SK-N-SH treated with all-trans-retinoic acid at 6 μM for 48 hours (cell line): ENCODE measurements at regions not wholly inside any gene's neighbourhood (a gene's known extent, or its start where the extent isn't known, plus 50 kb on each side); places are given as distances from the start of the nearest gene placed in this dataset.

Source experiments
- ATAC-seq: fragments of 200-7000 bp; cut with Tn5 transposase; 3 replicates; pipeline ENCODE4 v1.9.1; 2020; ENCODE audit warnings: mild to moderate bottlenecking, moderate library complexity
- ARNTL ChIP-seq: fragments of 450-650 bp; formaldehyde crosslinking; IDR thresholded peaks from 2 replicates; pipeline ENCODE4 v1.5.0; 2020; ENCODE audit warnings: low read depth, mild to moderate bottlenecking, moderate library complexity, borderline replicate concordance
- BACH2 ChIP-seq: fragments of 250-450 bp; sonication (Bioruptor Pico); IDR thresholded peaks from 2 replicates; pipeline ENCODE4 v1.9.0; 2021; ENCODE audit warnings: mild to moderate bottlenecking, borderline replicate concordance
- CSDC2 ChIP-seq: fragments of 250-450 bp; sonication (Bioruptor Pico); IDR thresholded peaks from 2 replicates; pipeline ENCODE4 v1.5.0; 2020; ENCODE audit warnings: mild to moderate bottlenecking, moderate library complexity
- ESRRG ChIP-seq: fragments of 250-450 bp; sonication (Bioruptor Pico); IDR thresholded peaks from 2 replicates; pipeline ENCODE4 v1.6.1; 2021; ENCODE audit warnings: mild to moderate bottlenecking
- GLIS3 ChIP-seq: fragments of 250-450 bp; sonication (Bioruptor Pico); IDR thresholded peaks from 2 replicates; pipeline ENCODE4 v1.5.0; 2020; ENCODE audit warnings: mild to moderate bottlenecking, moderate library complexity
- ISL1 ChIP-seq: fragments of 250-450 bp; sonication (Bioruptor Pico); IDR thresholded peaks from 2 replicates; pipeline ENCODE4 v2.1.2; 2022; ENCODE audit warnings: mild to moderate bottlenecking, moderate library complexity
- PPARA ChIP-seq: fragments of 250-450 bp; sonication (Bioruptor Pico); IDR thresholded peaks from 2 replicates; pipeline ENCODE4 v1.5.0; 2020; ENCODE audit warnings: mild to moderate bottlenecking, borderline replicate concordance
- RARB ChIP-seq: fragments of 250-450 bp; sonication (Bioruptor Pico); IDR thresholded peaks from 2 replicates; pipeline ENCODE4 v1.8.0; 2021; ENCODE audit warnings: mild to moderate bottlenecking, moderate library complexity
- SNAI2 ChIP-seq: fragments of 250-450 bp; sonication (Bioruptor Pico); IDR thresholded peaks from 2 replicates; pipeline ENCODE4 v1.5.0; 2020; ENCODE audit warnings: mild to moderate bottlenecking, moderate library complexity
- TCF4 ChIP-seq: fragments of 250-450 bp; sonication (Bioruptor Pico); IDR thresholded peaks from 2 replicates; pipeline ENCODE4 v1.8.0; 2021; ENCODE audit warnings: mild to moderate bottlenecking, moderate library complexity, borderline replicate concordance
- TOX ChIP-seq: fragments of 250-450 bp; sonication (Bioruptor Pico); IDR thresholded peaks from 2 replicates; pipeline ENCODE4 v1.8.0; 2021; ENCODE audit warnings: mild to moderate bottlenecking, moderate library complexity, borderline replicate concordance
- ZC3H10 ChIP-seq: fragments of 250-450 bp; sonication (Bioruptor Pico); IDR thresholded peaks from 2 replicates; pipeline ENCODE4 v1.5.1; 2021; ENCODE audit warnings: mild to moderate bottlenecking, moderate library complexity
- ZFP3 ChIP-seq: fragments of 250-450 bp; sonication (Bioruptor Pico); IDR thresholded peaks from 2 replicates; pipeline ENCODE4 v1.5.0; 2020; ENCODE audit warnings: mild to moderate bottlenecking, moderate library complexity
- ZFP30 ChIP-seq: fragments of 450-650 bp; formaldehyde crosslinking; IDR thresholded peaks from 2 replicates; pipeline ENCODE4 v1.5.0; 2022; ENCODE audit warnings: mild to moderate bottlenecking, moderate library complexity
- ZNF565 ChIP-seq: fragments of 450-650 bp; formaldehyde crosslinking; conservative IDR thresholded peaks from 2 replicates; pipeline ENCODE4 v1.5.0; 2020; ENCODE audit warnings: low read depth, mild to moderate bottlenecking, moderate library complexity
- ZNF70 ChIP-seq: fragments of 450-650 bp; formaldehyde crosslinking; IDR thresholded peaks from 2 replicates; pipeline ENCODE4 v1.5.0; 2020; ENCODE audit warnings: mild to moderate bottlenecking, moderate library complexity
- ZNF8 ChIP-seq: fragments of 450-650 bp; formaldehyde crosslinking; IDR thresholded peaks from 2 replicates; pipeline ENCODE4 v1.5.0; 2020; ENCODE audit warnings: mild to moderate bottlenecking, moderate library complexity
- TF ChIP-seq, protein P1 (sequence below): fragments of 250-450 bp; sonication (Bioruptor Pico); IDR thresholded peaks from 2 replicates; pipeline ENCODE4 v1.8.0; 2021; ENCODE audit warnings: low read depth, mild to moderate bottlenecking, moderate library complexity, borderline replicate concordance
- TF ChIP-seq, protein P2 (sequence below): fragments of 250-450 bp; sonication (Bioruptor Pico); IDR thresholded peaks from 2 replicates; pipeline ENCODE4 v1.8.0; 2020; ENCODE audit warnings: mild to moderate bottlenecking, moderate library complexity, borderline replicate concordance
- TF ChIP-seq, protein P3 (sequence below): fragments of 250-450 bp; sonication (Bioruptor Pico); IDR thresholded peaks from 2 replicates; pipeline ENCODE4 v1.5.1; 2021; ENCODE audit warnings: mild to moderate bottlenecking, moderate library complexity
- TF ChIP-seq, protein P4 (sequence below): fragments of 250-450 bp; sonication (Bioruptor Pico); IDR thresholded peaks from 2 replicates; pipeline ENCODE4 v1.5.1; 2020; ENCODE audit warnings: low read depth, mild to moderate bottlenecking, moderate library complexity

DNA sequence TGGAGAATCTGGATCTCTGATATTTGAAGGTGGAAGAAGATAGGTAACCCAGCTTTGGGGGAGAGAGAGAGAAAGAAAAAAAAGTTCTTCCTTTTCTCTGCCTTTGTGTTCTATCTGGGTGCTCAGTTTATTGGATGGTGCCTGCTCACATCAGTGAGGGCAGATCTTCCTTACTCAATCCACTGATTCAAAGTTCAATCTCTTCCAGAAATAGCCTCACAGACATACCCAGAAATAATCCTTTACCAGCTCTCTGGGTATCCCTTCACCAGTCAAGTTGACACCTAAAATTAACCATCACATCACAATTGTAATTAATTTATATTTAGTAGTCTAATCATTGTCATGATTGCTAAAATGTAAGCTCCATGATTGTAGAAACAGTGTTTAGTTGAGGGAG lies 189.1 kb downstream of the EPM2A start:
- TF ChIP-seq ZFP30 (CRISPR knock-in tag) (no peak), ZNF70 (CRISPR knock-in tag) (no peak)
- no peak for ATAC-seq

DNA sequence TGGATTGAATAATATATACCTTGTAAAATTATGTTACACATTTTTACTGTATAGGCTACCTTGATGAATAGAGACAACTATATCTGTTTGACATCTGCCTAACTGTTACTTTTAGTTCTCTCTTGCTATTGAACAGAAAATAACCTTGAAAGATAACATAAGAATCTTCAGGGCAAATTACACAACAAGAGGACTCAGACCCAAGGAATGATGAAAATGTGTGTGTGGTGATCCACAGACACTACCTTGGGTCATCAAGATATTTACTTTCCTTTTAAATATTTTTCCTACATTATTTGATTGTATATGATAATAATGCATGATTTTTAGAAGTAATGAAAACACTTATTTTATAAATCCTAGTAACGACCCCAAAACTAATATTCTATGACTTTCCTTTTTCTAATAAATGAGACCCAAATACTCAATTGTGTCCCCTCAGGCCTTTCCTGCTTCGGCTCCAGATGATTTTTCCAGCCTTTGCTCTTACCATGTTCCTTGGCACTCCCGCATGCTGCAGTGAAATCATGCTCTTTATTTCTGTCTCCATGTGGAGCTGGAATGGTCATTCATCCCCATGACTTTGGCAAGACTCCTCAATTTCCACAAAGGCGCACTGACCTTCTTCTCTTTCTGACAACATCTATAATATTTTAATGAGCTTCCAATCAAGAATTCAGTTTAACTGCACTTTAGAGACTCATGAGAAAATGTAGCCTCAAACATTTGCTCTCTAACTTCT lies 187.6 kb downstream of the EPM2A start:
- no peak for ATAC-seq
- TF ChIP-seq, protein P1, sequence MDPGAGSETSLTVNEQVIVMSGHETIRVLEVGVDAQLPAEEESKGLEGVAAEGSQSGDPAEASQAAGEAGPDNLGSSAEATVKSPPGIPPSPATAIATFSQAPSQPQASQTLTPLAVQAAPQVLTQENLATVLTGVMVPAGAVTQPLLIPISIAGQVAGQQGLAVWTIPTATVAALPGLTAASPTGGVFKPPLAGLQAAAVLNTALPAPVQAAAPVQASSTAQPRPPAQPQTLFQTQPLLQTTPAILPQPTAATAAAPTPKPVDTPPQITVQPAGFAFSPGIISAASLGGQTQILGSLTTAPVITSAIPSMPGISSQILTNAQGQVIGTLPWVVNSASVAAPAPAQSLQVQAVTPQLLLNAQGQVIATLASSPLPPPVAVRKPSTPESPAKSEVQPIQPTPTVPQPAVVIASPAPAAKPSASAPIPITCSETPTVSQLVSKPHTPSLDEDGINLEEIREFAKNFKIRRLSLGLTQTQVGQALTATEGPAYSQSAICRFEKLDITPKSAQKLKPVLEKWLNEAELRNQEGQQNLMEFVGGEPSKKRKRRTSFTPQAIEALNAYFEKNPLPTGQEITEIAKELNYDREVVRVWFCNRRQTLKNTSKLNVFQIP (CRISPR knock-in tag), result no peak
- TF ChIP-seq, protein P2, sequence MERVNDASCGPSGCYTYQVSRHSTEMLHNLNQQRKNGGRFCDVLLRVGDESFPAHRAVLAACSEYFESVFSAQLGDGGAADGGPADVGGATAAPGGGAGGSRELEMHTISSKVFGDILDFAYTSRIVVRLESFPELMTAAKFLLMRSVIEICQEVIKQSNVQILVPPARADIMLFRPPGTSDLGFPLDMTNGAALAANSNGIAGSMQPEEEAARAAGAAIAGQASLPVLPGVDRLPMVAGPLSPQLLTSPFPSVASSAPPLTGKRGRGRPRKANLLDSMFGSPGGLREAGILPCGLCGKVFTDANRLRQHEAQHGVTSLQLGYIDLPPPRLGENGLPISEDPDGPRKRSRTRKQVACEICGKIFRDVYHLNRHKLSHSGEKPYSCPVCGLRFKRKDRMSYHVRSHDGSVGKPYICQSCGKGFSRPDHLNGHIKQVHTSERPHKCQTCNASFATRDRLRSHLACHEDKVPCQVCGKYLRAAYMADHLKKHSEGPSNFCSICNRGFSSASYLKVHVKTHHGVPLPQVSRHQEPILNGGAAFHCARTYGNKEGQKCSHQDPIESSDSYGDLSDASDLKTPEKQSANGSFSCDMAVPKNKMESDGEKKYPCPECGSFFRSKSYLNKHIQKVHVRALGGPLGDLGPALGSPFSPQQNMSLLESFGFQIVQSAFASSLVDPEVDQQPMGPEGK (CRISPR knock-in tag), result no peak
- TF ChIP-seq ZC3H10 (no peak), GLIS3 (CRISPR knock-in tag) (no peak), ESRRG (CRISPR knock-in tag) (no peak), ZNF565 (no peak), ZFP3 (CRISPR knock-in tag) (no peak), ZFP30 (CRISPR knock-in tag) (no peak), TOX (CRISPR knock-in tag) (no peak), SNAI2 (CRISPR knock-in tag) (no peak)

DNA sequence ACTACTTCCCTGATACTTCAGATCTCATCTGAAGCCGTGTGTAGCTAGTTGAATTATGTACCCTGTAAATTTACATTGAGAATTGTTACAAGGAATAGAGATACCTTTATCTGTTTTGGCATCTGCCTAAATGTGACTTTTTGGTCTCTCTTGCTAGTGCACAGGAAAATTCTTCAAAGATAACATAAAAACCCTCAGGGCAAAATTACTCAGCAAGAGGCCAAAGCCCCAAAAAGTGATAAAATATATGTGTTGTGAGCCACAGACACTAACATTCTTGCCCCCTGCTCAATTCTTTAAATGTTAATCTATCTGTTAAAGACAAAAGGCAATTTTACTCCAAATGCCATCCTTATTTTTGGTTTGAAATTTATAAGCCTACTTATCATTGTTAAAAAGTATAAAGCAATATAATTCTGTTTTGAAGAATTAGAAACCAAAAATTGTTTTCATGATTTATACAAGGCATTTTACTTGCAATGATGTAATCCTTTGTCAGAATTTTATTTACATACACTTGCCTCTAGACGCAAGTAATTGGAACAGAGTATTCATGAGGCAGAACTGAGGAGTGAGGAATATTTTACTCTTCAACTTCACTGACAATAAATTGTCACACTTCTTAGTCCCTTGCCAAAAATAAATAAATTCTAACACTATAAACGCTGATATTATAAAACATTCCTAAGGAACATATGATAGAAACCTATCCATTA lies 186.2 kb downstream of the EPM2A start:
- no peak for TF ChIP-seq TOX (CRISPR knock-in tag)
- TF ChIP-seq ESRRG (CRISPR knock-in tag), result no peak
- TF ChIP-seq PPARA (CRISPR knock-in tag), result no peak
- TF ChIP-seq BACH2 (CRISPR knock-in tag), result no peak
- TF ChIP-seq, protein P3, sequence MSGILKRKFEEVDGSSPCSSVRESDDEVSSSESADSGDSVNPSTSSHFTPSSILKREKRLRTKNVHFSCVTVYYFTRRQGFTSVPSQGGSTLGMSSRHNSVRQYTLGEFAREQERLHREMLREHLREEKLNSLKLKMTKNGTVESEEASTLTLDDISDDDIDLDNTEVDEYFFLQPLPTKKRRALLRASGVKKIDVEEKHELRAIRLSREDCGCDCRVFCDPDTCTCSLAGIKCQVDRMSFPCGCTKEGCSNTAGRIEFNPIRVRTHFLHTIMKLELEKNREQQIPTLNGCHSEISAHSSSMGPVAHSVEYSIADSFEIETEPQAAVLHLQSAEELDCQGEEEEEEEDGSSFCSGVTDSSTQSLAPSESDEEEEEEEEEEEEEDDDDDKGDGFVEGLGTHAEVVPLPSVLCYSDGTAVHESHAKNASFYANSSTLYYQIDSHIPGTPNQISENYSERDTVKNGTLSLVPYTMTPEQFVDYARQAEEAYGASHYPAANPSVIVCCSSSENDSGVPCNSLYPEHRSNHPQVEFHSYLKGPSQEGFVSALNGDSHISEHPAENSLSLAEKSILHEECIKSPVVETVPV (CRISPR knock-in tag), result no peak
- no peak for TF ChIP-seq RARB (CRISPR knock-in tag)
- no peak for TF ChIP-seq ISL1 (CRISPR knock-in tag)
- TF ChIP-seq, protein P1 (CRISPR knock-in tag), result no peak
- no peak for TF ChIP-seq ZNF8
- TF ChIP-seq GLIS3 (CRISPR knock-in tag), result no peak
- TF ChIP-seq, protein P4, sequence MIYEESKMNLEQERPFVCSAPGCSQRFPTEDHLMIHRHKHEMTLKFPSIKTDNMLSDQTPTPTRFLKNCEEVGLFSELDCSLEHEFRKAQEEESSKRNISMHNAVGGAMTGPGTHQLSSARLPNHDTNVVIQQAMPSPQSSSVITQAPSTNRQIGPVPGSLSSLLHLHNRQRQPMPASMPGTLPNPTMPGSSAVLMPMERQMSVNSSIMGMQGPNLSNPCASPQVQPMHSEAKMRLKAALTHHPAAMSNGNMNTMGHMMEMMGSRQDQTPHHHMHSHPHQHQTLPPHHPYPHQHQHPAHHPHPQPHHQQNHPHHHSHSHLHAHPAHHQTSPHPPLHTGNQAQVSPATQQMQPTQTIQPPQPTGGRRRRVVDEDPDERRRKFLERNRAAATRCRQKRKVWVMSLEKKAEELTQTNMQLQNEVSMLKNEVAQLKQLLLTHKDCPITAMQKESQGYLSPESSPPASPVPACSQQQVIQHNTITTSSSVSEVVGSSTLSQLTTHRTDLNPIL, result no peak
- TF ChIP-seq CSDC2 (CRISPR knock-in tag), result no peak
- TF ChIP-seq ARNTL, result no peak
- TF ChIP-seq TCF4 (CRISPR knock-in tag), result no peak
- no peak for TF ChIP-seq ZFP30 (CRISPR knock-in tag)
- TF ChIP-seq ZNF70 (CRISPR knock-in tag), result no peak
- TF ChIP-seq, protein P2 (CRISPR knock-in tag), result no peak
- ATAC-seq, result no peak
